ENCODE measurements at regions not wholly inside any gene's neighbourhood (a gene's known extent, or its start where the extent isn't known, plus 50 kb on each side); places are given as distances from the start of the nearest gene placed in this dataset.

GRCh38 chr13:56975647-56976046 is 165.1 kb upstream of the PRR20A start:
- H3K9me3 ChIP-seq (ENCODE audit: control insufficient read depth in 3 of 3, low read length in 3 of 3): peaks cover 0 to 3% (median 0%) of the 10 kb centered on the region in 3 donors
- no peaks in the 10 kb centered on the region for H3K36me3 ChIP-seq (ENCODE audit: control insufficient read depth in 3 of 3, insufficient read depth in 3 of 3, low read length in 3 of 3)
- H3K9ac ChIP-seq (ENCODE audit: low read depth in 1 of 3, low read length in 3 of 3): no peak overlapping the region
- no peaks in the 10 kb centered on the region for H3K4me1 ChIP-seq (ENCODE audit: control insufficient read depth in 3 of 3, insufficient read depth in 3 of 3, low read length in 3 of 3)
- no peak overlapping the region for H3K4me3 ChIP-seq (ENCODE audit: low read length in 3 of 3)
- H3K27ac ChIP-seq (ENCODE audit: low read depth, low read length): no peak overlapping the region
- H3K27me3 ChIP-seq (ENCODE audit: control insufficient read depth in 3 of 3, insufficient read depth in 3 of 3, low read length in 3 of 3): no peaks in the 10 kb centered on the region

- no peaks in the 10 kb centered on the region for H3K4me1 ChIP-seq (ENCODE audit: control insufficient read depth in 3 of 3, insufficient read depth in 3 of 3, low read length in 3 of 3)
Observed at GRCh38 chr13:56980856-56981255, 159.9 kb upstream of the PRR20A start.

GRCh38 chr13:56986121-56986520 is 154.6 kb upstream of the PRR20A start:
- Histone ChIP-seq H3K27ac (ENCODE audit: low read depth, low read length) (no peak overlapping the region), H3K36me3 (ENCODE audit: control insufficient read depth in 3 of 3, insufficient read depth in 3 of 3, low read length in 3 of 3) (no peaks in the 10 kb centered on the region), H3K4me3 (ENCODE audit: low read length in 3 of 3) (no peak overlapping the region), H3K9me3 (ENCODE audit: control insufficient read depth in 3 of 3, low read length in 3 of 3) (no peaks in the 10 kb centered on the region), H3K27me3 (ENCODE audit: control insufficient read depth in 3 of 3, insufficient read depth in 3 of 3, low read length in 3 of 3) (no peaks in the 10 kb centered on the region), H3K4me1 (ENCODE audit: control insufficient read depth in 3 of 3, insufficient read depth in 3 of 3, low read length in 3 of 3) (no peaks in the 10 kb centered on the region), H3K9ac (ENCODE audit: low read depth in 1 of 3, low read length in 3 of 3) (no peak overlapping the region)

More at GRCh38 chr13:56980856-56981255, 159.9 kb upstream of the PRR20A start:
- Histone ChIP-seq H3K9ac (ENCODE audit: low read depth in 1 of 3, low read length in 3 of 3) (no peak overlapping the region), H3K27me3 (ENCODE audit: control insufficient read depth in 3 of 3, insufficient read depth in 3 of 3, low read length in 3 of 3) (no peaks in the 10 kb centered on the region), H3K4me3 (ENCODE audit: low read length in 3 of 3) (no peak overlapping the region), H3K27ac (ENCODE audit: low read depth, low read length) (no peak overlapping the region), H3K9me3 (ENCODE audit: control insufficient read depth in 3 of 3, low read length in 3 of 3) (no peaks in the 10 kb centered on the region), H3K36me3 (ENCODE audit: control insufficient read depth in 3 of 3, insufficient read depth in 3 of 3, low read length in 3 of 3) (no peaks in the 10 kb centered on the region)

DNA sequence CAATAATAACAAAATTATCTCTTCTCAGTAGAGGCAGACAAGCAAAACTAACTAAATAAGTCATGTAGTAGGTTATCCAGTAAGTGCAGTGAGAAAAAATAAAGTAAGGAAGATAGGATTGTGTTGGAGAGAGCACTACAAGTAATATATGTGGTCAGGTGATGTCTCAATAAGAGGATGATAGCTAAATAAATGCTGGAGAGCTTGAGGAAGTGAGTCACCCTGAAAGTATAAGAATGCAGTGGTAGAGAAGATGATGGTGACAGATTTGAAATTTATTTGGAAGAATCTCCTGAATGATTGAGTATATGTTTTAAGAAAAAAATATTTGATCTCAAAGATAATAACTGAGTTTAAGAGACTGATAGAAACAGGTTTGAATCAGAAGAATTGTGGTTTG is 152.2 kb upstream of the PRR20A start:
- Histone ChIP-seq H3K4me1 (ENCODE audit: control insufficient read depth in 3 of 3, insufficient read depth in 3 of 3, low read length in 3 of 3) (no peaks in the 10 kb centered on the region), H3K4me3 (ENCODE audit: low read length in 3 of 3) (no peak overlapping the region), H3K9ac (ENCODE audit: low read depth in 1 of 3, low read length in 3 of 3) (no peak overlapping the region), H3K9me3 (ENCODE audit: control insufficient read depth in 3 of 3, low read length in 3 of 3) (no peaks in the 10 kb centered on the region), H3K36me3 (ENCODE audit: control insufficient read depth in 3 of 3, insufficient read depth in 3 of 3, low read length in 3 of 3) (no peaks in the 10 kb centered on the region), H3K27me3 (ENCODE audit: control insufficient read depth in 3 of 3, insufficient read depth in 3 of 3, low read length in 3 of 3) (no peaks in the 10 kb centered on the region), H3K27ac (ENCODE audit: low read depth, low read length) (no peak overlapping the region)

GRCh38 chr13:57003682-57004081 is 137.0 kb upstream of the PRR20A start:
- Histone ChIP-seq H3K4me3 (ENCODE audit: low read length in 3 of 3) (no peak overlapping the region), H3K27ac (ENCODE audit: low read depth, low read length) (no peak overlapping the region), H3K36me3 (ENCODE audit: control insufficient read depth in 3 of 3, insufficient read depth in 3 of 3, low read length in 3 of 3) (no peaks in the 10 kb centered on the region), H3K9me3 (ENCODE audit: control insufficient read depth in 3 of 3, low read length in 3 of 3) (no peaks in the 10 kb centered on the region), H3K9ac (ENCODE audit: low read depth in 1 of 3, low read length in 3 of 3) (no peak overlapping the region), H3K4me1 (ENCODE audit: control insufficient read depth in 3 of 3, insufficient read depth in 3 of 3, low read length in 3 of 3) (no peaks in the 10 kb centered on the region), H3K27me3 (ENCODE audit: control insufficient read depth in 3 of 3, insufficient read depth in 3 of 3, low read length in 3 of 3) (no peaks in the 10 kb centered on the region)

- Histone ChIP-seq H3K36me3 (ENCODE audit: control insufficient read depth in 3 of 3, insufficient read depth in 3 of 3, low read length in 3 of 3) (no peaks in the 10 kb centered on the region), H3K4me1 (ENCODE audit: control insufficient read depth in 3 of 3, insufficient read depth in 3 of 3, low read length in 3 of 3) (no peaks in the 10 kb centered on the region), H3K9me3 (ENCODE audit: control insufficient read depth in 3 of 3, low read length in 3 of 3) (no peaks in the 10 kb centered on the region), H3K4me3 (ENCODE audit: low read length in 3 of 3) (no peak overlapping the region), H3K27me3 (ENCODE audit: control insufficient read depth in 3 of 3, insufficient read depth in 3 of 3, low read length in 3 of 3) (no peaks in the 10 kb centered on the region), H3K27ac (ENCODE audit: low read depth, low read length) (no peak overlapping the region), H3K9ac (ENCODE audit: low read depth in 1 of 3, low read length in 3 of 3) (no peak overlapping the region)
Observed at GRCh38 chr13:57017357-57017756, 123.4 kb upstream of the PRR20A start.

DNA sequence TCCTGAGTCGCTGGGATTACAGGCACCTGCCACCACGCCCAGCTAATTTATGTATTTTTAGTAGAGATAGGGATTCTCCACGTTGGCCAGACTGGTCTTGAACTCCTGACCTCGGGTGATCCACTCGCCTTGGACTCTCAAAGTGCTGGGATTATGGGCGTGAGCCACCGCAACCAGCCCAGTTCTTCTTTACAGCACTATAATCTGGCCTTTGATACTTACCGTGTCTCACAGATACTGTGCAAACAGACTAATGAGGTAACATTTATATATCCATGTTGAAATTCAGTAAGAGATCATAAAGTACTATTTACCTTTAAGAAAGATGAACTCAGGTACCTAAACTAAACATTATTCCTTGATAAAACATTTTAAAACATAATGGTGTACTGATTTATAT is 121.8 kb upstream of the PRR20A start:
- H3K36me3 ChIP-seq (ENCODE audit: control insufficient read depth in 3 of 3, insufficient read depth in 3 of 3, low read length in 3 of 3): no peaks in the 10 kb centered on the region
- no peaks in the 10 kb centered on the region for H3K27me3 ChIP-seq (ENCODE audit: control insufficient read depth in 3 of 3, insufficient read depth in 3 of 3, low read length in 3 of 3)
- peaks cover 0 to 4% (median 0%) of the 10 kb centered on the region in 3 donors for H3K9me3 ChIP-seq (ENCODE audit: control insufficient read depth in 3 of 3, low read length in 3 of 3)
- no peaks in the 10 kb centered on the region for H3K4me1 ChIP-seq (ENCODE audit: control insufficient read depth in 3 of 3, insufficient read depth in 3 of 3, low read length in 3 of 3)
- no peak overlapping the region for H3K27ac ChIP-seq (ENCODE audit: low read depth, low read length)
- H3K4me3 ChIP-seq (ENCODE audit: low read length in 3 of 3): no peak overlapping the region
- H3K9ac ChIP-seq (ENCODE audit: low read depth in 1 of 3, low read length in 3 of 3): no peak overlapping the region

DNA sequence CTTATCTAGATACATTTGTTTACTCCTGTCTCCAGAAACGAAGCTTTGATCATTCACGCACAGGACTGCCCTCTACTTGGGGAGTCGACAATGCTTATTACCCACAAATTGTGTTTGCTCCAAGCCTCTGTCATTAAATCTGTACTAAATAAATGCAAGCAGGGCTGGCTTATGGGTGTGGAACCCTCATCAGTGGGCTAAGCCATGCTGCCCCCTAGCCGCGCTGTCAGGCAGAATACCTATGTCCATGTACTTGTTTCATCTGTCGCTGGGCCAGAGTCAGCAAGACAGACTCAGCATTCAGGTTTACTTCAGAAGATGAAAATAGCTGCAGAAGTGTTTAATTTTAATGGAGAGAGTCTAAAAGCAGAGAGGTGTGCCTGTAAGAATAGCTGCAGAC is 110.0 kb upstream of the PRR20A start:
- no peak overlapping the region for H3K4me3 ChIP-seq (ENCODE audit: low read length in 3 of 3)
- H3K9me3 ChIP-seq (ENCODE audit: control insufficient read depth in 3 of 3, low read length in 3 of 3): peaks cover 0 to 2% (median 0%) of the 10 kb centered on the region in 3 donors
- no peaks in the 10 kb centered on the region for H3K27me3 ChIP-seq (ENCODE audit: control insufficient read depth in 3 of 3, insufficient read depth in 3 of 3, low read length in 3 of 3)
- H3K36me3 ChIP-seq (ENCODE audit: control insufficient read depth in 3 of 3, insufficient read depth in 3 of 3, low read length in 3 of 3): no peaks in the 10 kb centered on the region
- H3K9ac ChIP-seq (ENCODE audit: low read depth in 1 of 3, low read length in 3 of 3): no peak overlapping the region
- no peaks in the 10 kb centered on the region for H3K4me1 ChIP-seq (ENCODE audit: control insufficient read depth in 3 of 3, insufficient read depth in 3 of 3, low read length in 3 of 3)
- H3K27ac ChIP-seq (ENCODE audit: low read depth, low read length): no peak overlapping the region

DNA sequence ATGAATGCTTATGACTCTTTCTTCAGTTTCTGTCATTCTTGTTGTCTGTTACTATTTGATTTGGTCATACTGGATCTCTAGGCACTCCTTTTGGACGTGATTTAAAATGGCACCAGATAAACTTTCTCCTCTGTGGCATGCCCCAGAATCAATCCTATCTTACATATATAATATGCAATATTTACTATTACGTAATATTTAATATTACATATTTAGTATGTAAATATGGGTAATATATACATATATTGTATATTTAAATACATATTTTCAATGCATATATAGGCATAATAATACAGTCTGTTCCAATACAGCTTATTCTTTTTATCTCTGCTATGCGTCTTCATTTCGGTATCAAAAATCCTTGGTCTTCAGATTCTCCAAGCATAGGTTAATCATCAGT is 104.4 kb upstream of the PRR20A start:
- no peaks in the 10 kb centered on the region for H3K9me3 ChIP-seq (ENCODE audit: control insufficient read depth in 3 of 3, low read length in 3 of 3)
- H3K4me1 ChIP-seq (ENCODE audit: control insufficient read depth in 3 of 3, insufficient read depth in 3 of 3, low read length in 3 of 3): no peaks in the 10 kb centered on the region
- H3K4me3 ChIP-seq (ENCODE audit: low read length in 3 of 3): no peak overlapping the region
- H3K9ac ChIP-seq (ENCODE audit: low read depth in 1 of 3, low read length in 3 of 3): no peak overlapping the region
- no peaks in the 10 kb centered on the region for H3K27me3 ChIP-seq (ENCODE audit: control insufficient read depth in 3 of 3, insufficient read depth in 3 of 3, low read length in 3 of 3)
- no peaks in the 10 kb centered on the region for H3K36me3 ChIP-seq (ENCODE audit: control insufficient read depth in 3 of 3, insufficient read depth in 3 of 3, low read length in 3 of 3)
- H3K27ac ChIP-seq (ENCODE audit: low read depth, low read length): no peak overlapping the region

GRCh38 chr13:57044910-57045309 is 95.8 kb upstream of the PRR20A start:
- Histone ChIP-seq H3K36me3 (ENCODE audit: control insufficient read depth in 3 of 3, insufficient read depth in 3 of 3, low read length in 3 of 3) (no peaks in the 10 kb centered on the region), H3K4me1 (ENCODE audit: control insufficient read depth in 3 of 3, insufficient read depth in 3 of 3, low read length in 3 of 3) (no peaks in the 10 kb centered on the region), H3K9me3 (ENCODE audit: control insufficient read depth in 3 of 3, low read length in 3 of 3) (no peaks in the 10 kb centered on the region), H3K9ac (ENCODE audit: low read depth in 1 of 3, low read length in 3 of 3) (no peak overlapping the region), H3K4me3 (ENCODE audit: low read length in 3 of 3) (no peak overlapping the region), H3K27me3 (ENCODE audit: control insufficient read depth in 3 of 3, insufficient read depth in 3 of 3, low read length in 3 of 3) (no peaks in the 10 kb centered on the region), H3K27ac (ENCODE audit: low read depth, low read length) (no peak overlapping the region)

Data from skeletal muscle tissue (tissue), 3 donors.